H1 (cell line): ENCODE measurements at regions not wholly inside any gene's neighbourhood (a gene's known extent, or its start where the extent isn't known, plus 50 kb on each side); places are given as distances from the start of the nearest gene placed in this dataset.
A peak's percentile ranks its signal among the peaks of the same experiment; 100 is the strongest.

Source experiments
- CTCF ChIA-PET: fragments of 300-600 bp; sonication (Branson Sonifier 250); formaldehyde crosslinking; loops from one replicate; lab custom pipeline; 2021; ENCODE audit not compliant: partially characterized antibody; lab: Charles Lee
- POLR2A ChIA-PET: fragments of 300-600 bp; sonication (Branson Sonifier 250); formaldehyde crosslinking; loops from one replicate; lab custom pipeline; 2021; ENCODE audit warnings: inconsistent platforms; ENCODE audit not compliant: partially characterized antibody; lab: Charles Lee
- DNase-seq, 2 experiments: peaks; one replicate each; pipeline versions ENCODE4 v3.0.0 to v3.0.0-alpha.2; 2010 to 2022; ENCODE audit warnings: low spot score in 2 of 2, low read depth in 1 of 2, mixed read lengths in 1 of 2
- FAIRE-seq: peaks from 2 replicates; lab custom pipeline; 2011; peaks lifted over from hg19 to GRCh38; lab: Jason Lieb, UNC
- H2AFZ ChIP-seq: 2 replicates; pipeline ENCODE4 v1.8.1; 2012; ENCODE audit warnings: low read length, inconsistent platforms
- H2AK5ac ChIP-seq: 2 replicates; pipeline ENCODE4 v1.6.1; 2013; ENCODE audit warnings: low read depth, low read length
- H2BK120ac ChIP-seq: replicated peaks from 2 replicates; pipeline ENCODE3; 2013; ENCODE audit warnings: low read depth, low read length, inconsistent platforms
- H2BK12ac ChIP-seq: 2 replicates; pipeline ENCODE4 v1.6.1; 2013; ENCODE audit warnings: low read depth, low read length
- H2BK15ac ChIP-seq: 2 replicates; pipeline ENCODE4 v1.6.1; 2013; ENCODE audit warnings: low read length
- H2BK20ac ChIP-seq: 2 replicates; pipeline ENCODE4 v1.6.1; 2013; ENCODE audit warnings: low read length
- H2BK5ac ChIP-seq: 2 replicates; pipeline ENCODE4 v1.6.1; 2013; ENCODE audit warnings: low read depth, low read length
- H3K14ac ChIP-seq: 2 replicates; pipeline ENCODE4 v1.6.1; 2013; ENCODE audit warnings: inconsistent platforms; ENCODE audit not compliant: insufficient read length
- H3K18ac ChIP-seq: 2 replicates; pipeline ENCODE4 v1.6.1; 2013; ENCODE audit warnings: low read length; ENCODE audit errors: extremely low read depth
- H3K23ac ChIP-seq: 2 replicates; pipeline ENCODE4 v1.6.1; 2013; ENCODE audit warnings: inconsistent platforms; ENCODE audit not compliant: insufficient read length
- H3K23me2 ChIP-seq: 2 replicates; pipeline ENCODE4 v1.6.1; 2013; ENCODE audit warnings: low read depth, low read length
- H3K27ac ChIP-seq: 2 replicates; pipeline ENCODE4 v1.6.1; 2011; ENCODE audit warnings: low read depth, low read length, inconsistent platforms
- H3K27me3 ChIP-seq, 4 experiments: replicated peaks in 1 of 4; 1 replicate in 1 of 4; 2 replicates in 3 of 4; pipeline versions ENCODE4 v1.6.1 to v1.8.1; 2011 to 2013; ENCODE audit warnings: low read length in 3 of 4, mild to moderate bottlenecking in 3 of 4, inconsistent platforms in 2 of 4, mixed read lengths in 2 of 4, moderate library complexity in 1 of 4; ENCODE audit not compliant: control insufficient read depth in 3 of 4, insufficient read depth in 3 of 4; ENCODE audit errors: extremely low read depth in 1 of 4
- H3K36me3 ChIP-seq, 4 experiments: 2 replicates each; pipeline versions ENCODE4 v1.6.1 to v1.8.1; 2011 to 2013; ENCODE audit warnings: mild to moderate bottlenecking in 4 of 4, low read length in 3 of 4, moderate library complexity in 2 of 4, control low read depth in 1 of 4, inconsistent platforms in 1 of 4; ENCODE audit not compliant: insufficient read depth in 4 of 4, control insufficient read depth in 2 of 4
- H3K4ac ChIP-seq: replicated peaks from 2 replicates; pipeline ENCODE3; 2013; ENCODE audit warnings: low read length, low read depth, mixed read lengths, inconsistent platforms; ENCODE audit not compliant: insufficient read length
- H3K4me1 ChIP-seq, 4 experiments: replicated peaks in 1 of 4; 1 replicate in 1 of 4; 2 replicates in 3 of 4; pipeline versions ENCODE4 v1.6.1 to v1.8.1; 2011 to 2013; ENCODE audit warnings: low read length in 3 of 4, inconsistent platforms in 2 of 4, mixed read lengths in 1 of 4; ENCODE audit not compliant: insufficient read depth in 4 of 4, control insufficient read depth in 3 of 4
- H3K4me2 ChIP-seq, 2 experiments: 2 replicates each; pipeline versions ENCODE4 v1.6.1 to v1.8.1; 2011 to 2013; ENCODE audit warnings: low read depth in 2 of 2, low read length in 2 of 2, control low read depth in 1 of 2, inconsistent platforms in 1 of 2, mild to moderate bottlenecking in 1 of 2; ENCODE audit not compliant: insufficient read depth in 1 of 2
- H3K4me3 ChIP-seq, 4 experiments: fragments of 200-600, 300-600 bp in 1 of 4; sonication (generic), shearing (Covaris generic), sonication (Bioruptor Twin) in 1 of 4; 2 replicates each; pipeline versions ENCODE4 v1.5.1 to v1.8.1; 2011 to 2016; ENCODE audit warnings: low read length in 4 of 4, low read depth in 3 of 4, control low read depth in 2 of 4, inconsistent platforms in 2 of 4, mild to moderate bottlenecking in 2 of 4, mixed read lengths in 1 of 4, moderate library complexity in 1 of 4; ENCODE audit not compliant: insufficient read depth in 2 of 4; ENCODE audit errors: extremely low read depth in 1 of 4
- H3K56ac ChIP-seq: replicated peaks from 2 replicates; pipeline ENCODE3; 2013; ENCODE audit warnings: low read depth, mild to moderate bottlenecking, mixed read lengths, low read length, inconsistent platforms; ENCODE audit not compliant: insufficient read length
- H3K79me1 ChIP-seq: 2 replicates; pipeline ENCODE4 v1.6.1; 2013; ENCODE audit warnings: low read depth, low read length, control low read depth
- H3K79me2 ChIP-seq, 2 experiments: 2 replicates each; pipeline versions ENCODE4 v1.6.1 to v1.8.1; 2012 to 2013; ENCODE audit warnings: low read length in 2 of 2, mild to moderate bottlenecking in 2 of 2, inconsistent platforms in 1 of 2; ENCODE audit not compliant: insufficient read depth in 2 of 2, control insufficient read depth in 1 of 2
- H3K9ac ChIP-seq, 4 experiments: replicated peaks in 1 of 4; 1 replicate in 1 of 4; 2 replicates in 3 of 4; pipeline versions ENCODE4 v1.6.1 to v1.8.1; 2011 to 2013; ENCODE audit warnings: low read depth in 3 of 4, low read length in 3 of 4, control low read depth in 2 of 4, mild to moderate bottlenecking in 2 of 4, moderate library complexity in 2 of 4, inconsistent platforms in 1 of 4; ENCODE audit errors: extremely low read depth in 1 of 4
- H3K9me3 ChIP-seq, 2 experiments: 2 replicates each; pipeline versions ENCODE4 v1.6.1 to v1.8.1; 2012 to 2013; ENCODE audit warnings: mild to moderate bottlenecking in 2 of 2, moderate library complexity in 2 of 2, control low read depth in 1 of 2, inconsistent platforms in 1 of 2, low read depth in 1 of 2, low read length in 1 of 2, mixed read lengths in 1 of 2; ENCODE audit not compliant: insufficient read depth in 2 of 2
- H4K20me1 ChIP-seq, 2 experiments: replicated peaks in 1 of 2; 2 replicates each; pipeline versions ENCODE3 to v1.8.1; 2011 to 2013; ENCODE audit warnings: inconsistent platforms in 2 of 2, low read length in 2 of 2, mild to moderate bottlenecking in 1 of 2; ENCODE audit not compliant: insufficient read depth in 2 of 2, control insufficient read depth in 1 of 2
- H4K5ac ChIP-seq: 2 replicates; pipeline ENCODE4 v1.6.1; 2013; ENCODE audit warnings: low read length, low read depth, mixed read lengths, inconsistent platforms; ENCODE audit not compliant: insufficient read length
- H4K8ac ChIP-seq: 2 replicates; pipeline ENCODE4 v1.8.0; 2013; ENCODE audit warnings: mild to moderate bottlenecking, moderate library complexity, low read length, inconsistent platforms; ENCODE audit not compliant: insufficient read depth; ENCODE audit errors: extremely low read depth
- H4K91ac ChIP-seq: replicated peaks from 2 replicates; pipeline ENCODE3; 2013; ENCODE audit warnings: low read length, mixed read lengths, inconsistent platforms; ENCODE audit not compliant: insufficient read length
- CTCF ChIP-seq, 3 experiments: IDR thresholded peaks; 1 replicate in 2 of 3; 2 replicates in 1 of 3; pipeline versions ENCODE4 v1.5.1 to v1.6.1; 2011; ENCODE audit warnings: low read length in 3 of 3, mild to moderate bottlenecking in 3 of 3, inconsistent platforms in 2 of 3, low read depth in 1 of 3, moderate library complexity in 1 of 3; ENCODE audit not compliant: insufficient read depth in 1 of 3; ENCODE audit errors: control extremely low read depth in 1 of 3
- HDAC2 ChIP-seq, 2 experiments: fragments of 300-600 bp in 1 of 2; sonication (generic) in 1 of 2; IDR thresholded peaks; 2 replicates each; pipeline ENCODE4 v1.6.1; 2011 to 2012; ENCODE audit warnings: low read depth in 2 of 2, low read length in 2 of 2, mild to moderate bottlenecking in 2 of 2, moderate library complexity in 2 of 2, borderline replicate concordance in 1 of 2, inconsistent platforms in 1 of 2
- NANOG ChIP-seq: IDR thresholded peaks from 2 replicates; pipeline ENCODE4 v1.6.1; 2011; ENCODE audit warnings: low read length, low read depth, mild to moderate bottlenecking, inconsistent platforms; ENCODE audit not compliant: insufficient read depth, poor library complexity, severe bottlenecking
- RFX5 ChIP-seq: IDR thresholded peaks from 2 replicates; pipeline ENCODE4 v1.6.1; 2011; ENCODE audit warnings: low read depth, low read length, improper control_type of control experiment, borderline replicate concordance
- WGBS, 2 experiments: shearing (Covaris generic) in 1 of 2; methylation state at CpG; one replicate each; pipeline versions ENCODE4 v1.1.6 to v1.1.7; 2013 to 2015; ENCODE audit warnings: low lambda C conversion rate in 2 of 2, mixed read lengths in 2 of 2, inconsistent platforms in 1 of 2, low coverage in 1 of 2, missing lambda C conversion rate in 1 of 2; ENCODE audit not compliant: insufficient replicate concordance in 2 of 2, insufficient coverage in 1 of 2, insufficient read length in 1 of 2; ENCODE audit errors: extremely low coverage in 1 of 2, missing lambda C conversion rate in 1 of 2; 5-methylcytosine and 5-hydroxymethylcytosine counted together

GRCh38 chr12:97312570-97313135 lies 150.0 kb upstream of the RMST start:
- DNase-seq (no peak), FAIRE-seq (peak; percentile 92)
- Histone ChIP-seq H3K4ac (no peak overlapping the region), H2AFZ (no peak overlapping the region), H3K27ac (no peak overlapping the region), H3K18ac (no peak overlapping the region), H3K4me1 (peaks cover 1 to 12% (median 5%) of the 10 kb centered on the region in 4 experiments), H2BK120ac (no peak overlapping the region), H3K9ac (no peak overlapping the region), H3K23ac (no peak overlapping the region), H4K8ac (no peak overlapping the region), H4K91ac (no peak overlapping the region), H2BK5ac (no peak overlapping the region), H3K56ac (no peak overlapping the region), H4K5ac (no peak overlapping the region), H3K79me1 (no peaks in the 10 kb centered on the region), H2BK15ac (no peak overlapping the region), H4K20me1 (no peaks in the 10 kb centered on the region), H3K36me3 (no peaks in the 10 kb centered on the region), H3K27me3 (peaks cover 0 to 9% (median 0%) of the 10 kb centered on the region in 4 experiments; a peak in 1 of 7 replicates), H2AK5ac (no peak overlapping the region), H3K14ac (no peak overlapping the region), H3K79me2 (no peaks in the 10 kb centered on the region), H3K9me3 (no peaks in the 10 kb centered on the region; a peak in 1 of 4 replicates), H2BK20ac (no peak overlapping the region), H3K4me2 (peak overlapping the region; percentile 13 to 32; a peak in 2 of 4 replicates), H3K4me3 (peak overlapping the region in 1 of 4 experiments; percentile 7; a peak in 1 of 8 replicates), H2BK12ac (no peak overlapping the region), H3K23me2 (no peaks in the 10 kb centered on the region)
- WGBS, 2 experiments, result 24% methylated on average over 3 of the region's 3 CpGs; no CpG with 5 or more reads in 1 of the 2 experiments
- TF ChIP-seq HDAC2 (IDR thresholded peaks at IDR 0.05; ENCODE audit: borderline replicate concordance in 1 of 2, low read depth in 2 of 2, low read length in 2 of 2), result 0 out of 4 replicates have a peak, but pooled peaks of 1 of the 2 experiments have one; percentile 18
- TF ChIP-seq RFX5, result no peak
- TF ChIP-seq CTCF (IDR thresholded peaks at IDR 0.05; ENCODE audit: control extremely low read depth in 1 of 3, insufficient read depth in 1 of 3, low read depth in 1 of 3, low read length in 3 of 3), result peak in 2 of 3 experiments; percentile 2 to 24; a peak in 1 of 4 replicates
- TF ChIP-seq NANOG, result peak; percentile 46
- POLR2A ChIA-PET, result no interaction called here
- CTCF ChIA-PET, result interaction anchor here (0.6 to 1.7 kb wide), 11 partner anchors 9 to 346 kb away, joined by 3 to 9 read pairs (median 3); no protein-coding TSS in a partner anchor
